Gastrocnemius medialis (tissue), 4 donors: ENCODE measurements at regions not wholly inside any gene's neighbourhood (a gene's known extent, or its start where the extent isn't known, plus 50 kb on each side); places are given as distances from the start of the nearest gene placed in this dataset.

ENCODE experiments used
- CTCF ChIP-seq, 5 experiments: fragments of 450-650 bp in 3 of 5; fragments of 200-600 bp in 2 of 5; sonication (generic) in 2 of 5; IDR thresholded peaks in 4 of 5; conservative IDR thresholded peaks in 1 of 5; 1 replicate in 4 of 5; 2 replicates in 1 of 5; pipeline ENCODE4 v1.5.1; 2016 to 2019; ENCODE audit warnings: antibody characterized with exemption in 5 of 5, mild to moderate bottlenecking in 3 of 5, moderate library complexity in 3 of 5
- POLR2A ChIP-seq, 2 donors: fragments of 450-650 bp; IDR thresholded peaks; one replicate each; pipeline ENCODE4 v1.6.1; 2017; ENCODE audit warnings: antibody characterized with exemption in 2 of 2, mild to moderate bottlenecking in 2 of 2, moderate library complexity in 2 of 2

GRCh38 chr1:53405737-53406136, 53.5 kb upstream of the DMRTB1 start:
- no peak for TF ChIP-seq POLR2A (IDR thresholded peaks at IDR 0.05)
- TF ChIP-seq CTCF (IDR thresholded peaks at IDR 0.05 in 4 of 5, conservative IDR thresholded peaks at IDR 0.05 in 1 of 5), result no peak
